ENCODE measurements at regions not wholly inside any gene's neighbourhood (a gene's known extent, or its start where the extent isn't known, plus 50 kb on each side); places are given as distances from the start of the nearest gene placed in this dataset.

- intact Hi-C loops (cut with DNase I) = no loop called here
- Histone ChIP-seq H3K4me1 (replicated peaks) (no peaks in the 10 kb centered on the region), H3K27ac (no peak overlapping the region), H3K9me3 (no peaks in the 10 kb centered on the region), H3K36me3 (no peaks in the 10 kb centered on the region), H3K27me3 (replicated peaks; ENCODE audit: insufficient read depth) (no peaks in the 10 kb centered on the region), H3K4me3 (no peak overlapping the region)
- 100% methylated on average over 1 of the region's 1 CpG for WGBS
- no peak for TF ChIP-seq CTCF (IDR thresholded peaks at IDR 0.05)
- DNase-seq (ENCODE audit: low spot score) = no peak
Observed at GRCh38 chr2:187996630-187997029, 295.0 kb upstream of the GULP1 start.

GRCh38 chr2:188000189-188000588 is 291.5 kb upstream of the GULP1 start:
- no peak overlapping the region for H3K27ac ChIP-seq
- no peak for TF ChIP-seq CTCF (IDR thresholded peaks at IDR 0.05)
- no peak for TF ChIP-seq POLR2AphosphoS5 (IDR thresholded peaks at IDR 0.05)
- no peak for TF ChIP-seq POLR2A (IDR thresholded peaks at IDR 0.05)
- 17% methylated on average over 2 of the region's 2 CpGs for WGBS
- H3K4me3 ChIP-seq = no peak overlapping the region
- no peaks in the 10 kb centered on the region for H3K4me1 ChIP-seq (replicated peaks)
- H3K36me3 ChIP-seq = no peaks in the 10 kb centered on the region
- H3K27me3 ChIP-seq (replicated peaks; ENCODE audit: insufficient read depth) = no peaks in the 10 kb centered on the region
- intact Hi-C loops (cut with DNase I) = no loop called here
- DNase-seq (ENCODE audit: low spot score) = no peak
- no peaks in the 10 kb centered on the region for H3K9me3 ChIP-seq

GRCh38 chr2:188003800-188004199 is 287.9 kb upstream of the GULP1 start:
- H3K36me3 ChIP-seq = no peaks in the 10 kb centered on the region
- no peaks in the 10 kb centered on the region for H3K27me3 ChIP-seq (replicated peaks; ENCODE audit: insufficient read depth)
- intact Hi-C loops (cut with DNase I) = no loop called here
- H3K27ac ChIP-seq = no peak overlapping the region
- no peak for DNase-seq (ENCODE audit: low spot score)
- 38% methylated on average over 2 of the region's 2 CpGs for WGBS
- no peak for TF ChIP-seq POLR2AphosphoS5 (IDR thresholded peaks at IDR 0.05)
- no peak for TF ChIP-seq POLR2A (IDR thresholded peaks at IDR 0.05)
- TF ChIP-seq CTCF (IDR thresholded peaks at IDR 0.05) = no peak
- H3K4me1 ChIP-seq (replicated peaks) = no peaks in the 10 kb centered on the region
- no peak overlapping the region for H3K4me3 ChIP-seq
- H3K9me3 ChIP-seq = no peaks in the 10 kb centered on the region

- Histone ChIP-seq H3K4me1 (replicated peaks) (no peaks in the 10 kb centered on the region), H3K9me3 (no peaks in the 10 kb centered on the region), H3K36me3 (no peaks in the 10 kb centered on the region), H3K4me3 (no peak overlapping the region), H3K27me3 (replicated peaks; ENCODE audit: insufficient read depth) (no peaks in the 10 kb centered on the region), H3K27ac (no peak overlapping the region)
- intact Hi-C loops (cut with DNase I) = no loop called here
- TF ChIP-seq CTCF (IDR thresholded peaks at IDR 0.05) = no peak
- TF ChIP-seq POLR2A (IDR thresholded peaks at IDR 0.05) = no peak
- no peak for TF ChIP-seq POLR2AphosphoS5 (IDR thresholded peaks at IDR 0.05)
- no peak for DNase-seq (ENCODE audit: low spot score)
Observed at GRCh38 chr2:188013767-188014166, 277.9 kb upstream of the GULP1 start.

GRCh38 chr2:188016917-188017316 is 274.8 kb upstream of the GULP1 start:
- H3K27me3 ChIP-seq (replicated peaks; ENCODE audit: insufficient read depth) = no peaks in the 10 kb centered on the region
- TF ChIP-seq POLR2A (IDR thresholded peaks at IDR 0.05) (no peak), POLR2AphosphoS5 (IDR thresholded peaks at IDR 0.05) (no peak), CTCF (IDR thresholded peaks at IDR 0.05) (no peak)
- no peaks in the 10 kb centered on the region for H3K4me1 ChIP-seq (replicated peaks)
- H3K36me3 ChIP-seq = no peaks in the 10 kb centered on the region
- intact Hi-C loops (cut with DNase I) = no loop called here
- H3K27ac ChIP-seq = no peak overlapping the region
- no peak for DNase-seq (ENCODE audit: low spot score)
- H3K9me3 ChIP-seq = no peaks in the 10 kb centered on the region
- H3K4me3 ChIP-seq = no peak overlapping the region
- WGBS = 78% methylated on average over 3 of the region's 3 CpGs
